Smooth muscle cell (in vitro differentiated cells): ENCODE measurements at regions not wholly inside any gene's neighbourhood (a gene's known extent, or its start where the extent isn't known, plus 50 kb on each side); places are given as distances from the start of the nearest gene placed in this dataset.

Experiments
- DNase-seq: peaks from one replicate; lab custom pipeline; 2025; ENCODE audit not compliant: unreplicated experiment; lab: John Stamatoyannopoulos, UW
- H2AFZ ChIP-seq: fragments of 200-600 bp; sonication (generic); 2 replicates; pipeline ENCODE4 v1.6.0; 2016; ENCODE audit warnings: antibody characterized with exemption, low read depth, mild to moderate bottlenecking
- H3F3A ChIP-seq: fragments of 200-600 bp; sonication (generic); 2 replicates; pipeline ENCODE4 v1.6.0; 2017; ENCODE audit warnings: antibody characterized with exemption, low read depth
- H3K27ac ChIP-seq: fragments of 200-600 bp; sonication (generic); 2 replicates; pipeline ENCODE4 v1.5.1; 2016; ENCODE audit warnings: low read depth, mild to moderate bottlenecking
- H3K27me3 ChIP-seq: fragments of 200-600 bp; sonication (generic); 2 replicates; pipeline ENCODE4 v1.6.1; 2016; ENCODE audit warnings: low read depth, mild to moderate bottlenecking
- H3K36me3 ChIP-seq: fragments of 200-600 bp; sonication (generic); 2 replicates; pipeline ENCODE4 v1.5.1; 2016; ENCODE audit warnings: low read depth
- H3K4me1 ChIP-seq: fragments of 200-600 bp; sonication (generic); 2 replicates; pipeline ENCODE4 v1.5.1; 2016; ENCODE audit warnings: low read depth
- H3K4me2 ChIP-seq: fragments of 200-600 bp; sonication (generic); 2 replicates; pipeline ENCODE4 v1.6.0; 2016; ENCODE audit warnings: mild to moderate bottlenecking
- H3K4me3 ChIP-seq: fragments of 200-600 bp; sonication (generic); 2 replicates; pipeline ENCODE4 v1.5.1; 2016; ENCODE audit warnings: mild to moderate bottlenecking
- H3K79me2 ChIP-seq: fragments of 200-600 bp; sonication (generic); 2 replicates; pipeline ENCODE4 v1.6.0; 2016; ENCODE audit warnings: low read depth, mild to moderate bottlenecking
- H3K9ac ChIP-seq: fragments of 200-600 bp; sonication (generic); 2 replicates; pipeline ENCODE4 v1.6.0; 2016; ENCODE audit warnings: low read depth
- H3K9me3 ChIP-seq: fragments of 200-600 bp; sonication (generic); replicated peaks from 2 replicates; pipeline ENCODE4 v1.5.1; 2016; ENCODE audit warnings: low read depth
- H4K20me1 ChIP-seq: fragments of 200-600 bp; sonication (generic); 2 replicates; pipeline ENCODE4 v1.6.0; 2016; ENCODE audit warnings: low read depth
- CTCF ChIP-seq: fragments of 200-600 bp; sonication (generic); IDR thresholded peaks from 2 replicates; pipeline ENCODE4 v1.5.1; 2017; ENCODE audit warnings: borderline replicate concordance, mild to moderate bottlenecking, antibody characterized with exemption; ENCODE audit not compliant: insufficient read depth, poor library complexity, severe bottlenecking
- WGBS: methylation state at CpG from one replicate; pipeline ENCODE4 v1.1.7; 2016; ENCODE audit warnings: low lambda C conversion rate; 5-methylcytosine and 5-hydroxymethylcytosine counted together

- Histone ChIP-seq H3K79me2 (no peaks in the 10 kb centered on the region), H3K36me3 (no peaks in the 10 kb centered on the region), H3K4me3 (no peak overlapping the region), H3K27me3 (no peaks in the 10 kb centered on the region), H3F3A (no peaks in the 10 kb centered on the region), H3K27ac (no peak overlapping the region), H3K9ac (no peak overlapping the region), H3K4me2 (no peak overlapping the region), H3K9me3 (no peaks in the 10 kb centered on the region), H4K20me1 (no peaks in the 10 kb centered on the region), H2AFZ (no peak overlapping the region), H3K4me1 (no peaks in the 10 kb centered on the region)
- WGBS, result 94% methylated on average over 6 of the region's 6 CpGs
- DNase-seq, result no peak
- TF ChIP-seq CTCF, result no peak
These were observed 64.0 kb upstream of the SLC14A2 start for GRCh38 chr18:45551142-45551815.

- H3F3A ChIP-seq, result no peaks in the 10 kb centered on the region
- no peaks in the 10 kb centered on the region for H3K79me2 ChIP-seq
- no peaks in the 10 kb centered on the region for H3K27me3 ChIP-seq
- no peaks in the 10 kb centered on the region for H3K4me1 ChIP-seq
- no peaks in the 10 kb centered on the region for H4K20me1 ChIP-seq
- TF ChIP-seq CTCF, result no peak
- H3K9ac ChIP-seq, result no peak overlapping the region
- no peak overlapping the region for H3K27ac ChIP-seq
- H3K9me3 ChIP-seq, result no peaks in the 10 kb centered on the region
- DNase-seq, result no peak
- no peak overlapping the region for H2AFZ ChIP-seq
- 90% methylated on average over 7 of the region's 7 CpGs for WGBS
- no peak overlapping the region for H3K4me3 ChIP-seq
- H3K36me3 ChIP-seq, result no peaks in the 10 kb centered on the region
- H3K4me2 ChIP-seq, result no peak overlapping the region
These were observed 61.4 kb upstream of the SLC14A2 start for GRCh38 chr18:45553723-45554388.

GRCh38 chr18:45554389-45554737 lies 60.9 kb upstream of the SLC14A2 start:
- H4K20me1 ChIP-seq, result no peaks in the 10 kb centered on the region
- no peak for TF ChIP-seq CTCF
- no peak overlapping the region for H3K9ac ChIP-seq
- H3K4me2 ChIP-seq, result no peak overlapping the region
- no peak overlapping the region for H3K27ac ChIP-seq
- no peaks in the 10 kb centered on the region for H3K27me3 ChIP-seq
- H3K4me1 ChIP-seq, result no peaks in the 10 kb centered on the region
- no peak for DNase-seq
- H2AFZ ChIP-seq, result no peak overlapping the region
- H3K4me3 ChIP-seq, result no peak overlapping the region
- H3K36me3 ChIP-seq, result no peaks in the 10 kb centered on the region
- 42% methylated on average over 6 of the region's 6 CpGs for WGBS
- no peaks in the 10 kb centered on the region for H3F3A ChIP-seq
- no peaks in the 10 kb centered on the region for H3K79me2 ChIP-seq
- no peaks in the 10 kb centered on the region for H3K9me3 ChIP-seq

- Histone ChIP-seq H4K20me1 (no peaks in the 10 kb centered on the region), H3K9me3 (no peaks in the 10 kb centered on the region), H3K4me1 (no peaks in the 10 kb centered on the region), H3K79me2 (no peaks in the 10 kb centered on the region), H3K9ac (no peak overlapping the region), H2AFZ (no peak overlapping the region), H3K4me2 (no peak overlapping the region), H3K27me3 (no peaks in the 10 kb centered on the region), H3K27ac (no peak overlapping the region), H3F3A (no peaks in the 10 kb centered on the region), H3K4me3 (no peak overlapping the region), H3K36me3 (no peaks in the 10 kb centered on the region)
- WGBS, result 96% methylated on average over 2 of the region's 2 CpGs
- TF ChIP-seq CTCF, result no peak
- DNase-seq, result no peak
These were observed 59.1 kb upstream of the SLC14A2 start for GRCh38 chr18:45556222-45556621.
